Body of pancreas (tissue), 4 donors: ENCODE measurements at regions not wholly inside any gene's neighbourhood (a gene's known extent, or its start where the extent isn't known, plus 50 kb on each side); places are given as distances from the start of the nearest gene placed in this dataset.

Experiments used
- ATAC-seq: fragments of 150-250 bp; one replicate; pipeline ENCODE4 v1.9.1; 2016
- DNase-seq, 4 donors: peaks; one replicate each; pipeline ENCODE4 v3.0.0-alpha.2; 2019
- H3K27ac ChIP-seq, 4 donors: fragments of 200-600 bp; sonication (generic); 1 replicate in 3 of 4; 2 replicates in 1 of 4; pipeline versions ENCODE4 v1.5.1 to v1.6.1; 2016 to 2019; ENCODE audit warnings: mild to moderate bottlenecking in 1 of 4, mixed read lengths in 1 of 4, moderate library complexity in 1 of 4
- H3K27me3 ChIP-seq, 2 donors: fragments of 200-600 bp; sonication (generic); one replicate each; pipeline ENCODE4 v1.6.0; 2016; ENCODE audit warnings: mild to moderate bottlenecking in 1 of 2
- H3K36me3 ChIP-seq, 2 donors: fragments of 200-600 bp; sonication (generic); replicated peaks in 1 of 2; 2 replicates each; pipeline ENCODE4 v1.5.1; 2016; ENCODE audit warnings: low read depth in 2 of 2; ENCODE audit not compliant: insufficient read depth in 1 of 2
- H3K4me1 ChIP-seq: fragments of 200-600 bp; sonication (generic); one replicate; pipeline ENCODE4 v1.6.0; 2016
- H3K4me3 ChIP-seq, 2 donors: fragments of 200-600 bp; sonication (generic); 1 replicate in 1 of 2; 2 replicates in 1 of 2; pipeline ENCODE4 v1.5.1; 2016 to 2019
- H3K9me3 ChIP-seq, 3 donors: fragments of 200-600 bp; sonication (generic); 1 replicate in 2 of 3; 2 replicates in 1 of 3; pipeline ENCODE4 v1.5.1; 2016
- CTCF ChIP-seq, 7 experiments: fragments of 450-650 bp in 4 of 7; fragments of 200-600 bp in 3 of 7; sonication (generic) in 3 of 7; IDR thresholded peaks; one replicate each; pipeline ENCODE4 v1.5.1; 2016 to 2019; ENCODE audit warnings: antibody characterized with exemption in 7 of 7
- POLR2A ChIP-seq, 3 donors: fragments of 450-650 bp; IDR thresholded peaks; one replicate each; pipeline ENCODE4 v1.6.1; 2016; ENCODE audit warnings: antibody characterized with exemption in 3 of 3, mild to moderate bottlenecking in 2 of 3
- WGBS, 2 donors: methylation state at CpG; one replicate each; pipeline ENCODE4 v1.1.5; 2017; 5-methylcytosine and 5-hydroxymethylcytosine counted together
- intact Hi-C: fragments of 100-400 bp; cut with DNase I; formaldehyde crosslinking; loops from one replicate; pipeline ENCODE4 v1.15.1; 2023

GRCh38 chr3:44080474-44081072 lies 161.1 kb upstream of the TOPAZ1 start:
- intact Hi-C loops = no loop called here
- 49 to 50% methylated on average over 11 of the region's 11 CpGs for WGBS, 2 donors

GRCh38 chr3:44090036-44090435 lies 151.7 kb upstream of the TOPAZ1 start:
- no peak overlapping the region for H3K4me3 ChIP-seq
- WGBS, 2 donors = 59 to 65% methylated on average over 2 of the region's 2 CpGs
- intact Hi-C loops = no loop called here
- DNase-seq (no peak), ATAC-seq (no peak)
- H3K27me3 ChIP-seq = no peaks in the 10 kb centered on the region
- no peaks in the 10 kb centered on the region for H3K4me1 ChIP-seq
- H3K9me3 ChIP-seq = no peaks in the 10 kb centered on the region
- no peak overlapping the region for H3K27ac ChIP-seq
- no peaks in the 10 kb centered on the region for H3K36me3 ChIP-seq
- TF ChIP-seq POLR2A (IDR thresholded peaks at IDR 0.05) (no peak), CTCF (IDR thresholded peaks at IDR 0.05) (no peak)

More at GRCh38 chr3:44080474-44081072, 161.1 kb upstream of the TOPAZ1 start:
- Histone ChIP-seq H3K27me3 (no peaks in the 10 kb centered on the region), H3K36me3 (no peaks in the 10 kb centered on the region), H3K27ac (no peak overlapping the region), H3K4me1 (no peaks in the 10 kb centered on the region), H3K9me3 (no peaks in the 10 kb centered on the region), H3K4me3 (no peak overlapping the region)
- no peak for TF ChIP-seq CTCF (IDR thresholded peaks at IDR 0.05)
- TF ChIP-seq POLR2A (IDR thresholded peaks at IDR 0.05) = no peak
- DNase-seq (no peak), ATAC-seq (no peak)

GRCh38 chr3:44092497-44092896 lies 149.2 kb upstream of the TOPAZ1 start:
- ATAC-seq (no peak), DNase-seq (no peak)
- H3K4me1 ChIP-seq = no peaks in the 10 kb centered on the region
- H3K27ac ChIP-seq = no peak overlapping the region
- no peak overlapping the region for H3K4me3 ChIP-seq
- WGBS, 2 donors = 81 to 84% methylated on average over 3 of the region's 3 CpGs
- no peak for TF ChIP-seq CTCF (IDR thresholded peaks at IDR 0.05)
- TF ChIP-seq POLR2A (IDR thresholded peaks at IDR 0.05) = no peak
- no peaks in the 10 kb centered on the region for H3K27me3 ChIP-seq
- intact Hi-C loops = no loop called here
- no peaks in the 10 kb centered on the region for H3K36me3 ChIP-seq
- H3K9me3 ChIP-seq = no peaks in the 10 kb centered on the region

- Histone ChIP-seq H3K4me3 (no peak overlapping the region), H3K36me3 (no peaks in the 10 kb centered on the region), H3K27me3 (no peaks in the 10 kb centered on the region), H3K9me3 (no peaks in the 10 kb centered on the region), H3K4me1 (no peaks in the 10 kb centered on the region), H3K27ac (no peak overlapping the region)
- WGBS, 2 donors = 67 to 69% methylated on average over 2 of the region's 2 CpGs
- DNase-seq (no peak), ATAC-seq (no peak)
- TF ChIP-seq POLR2A (IDR thresholded peaks at IDR 0.05) (no peak), CTCF (IDR thresholded peaks at IDR 0.05) (no peak)
- intact Hi-C loops = no loop called here
Observed at GRCh38 chr3:44093531-44093930, 148.2 kb upstream of the TOPAZ1 start.
